LNCAP (cell line): ENCODE measurements at regions not wholly inside any gene's neighbourhood (a gene's known extent, or its start where the extent isn't known, plus 50 kb on each side); places are given as distances from the start of the nearest gene placed in this dataset.

ENCODE experiments used
- CTCF ChIP-seq: fragments of 450-650 bp; IDR thresholded peaks from 2 replicates; pipeline ENCODE4 v1.5.1; 2017; ENCODE audit warnings: mild to moderate bottlenecking

- no peak for TF ChIP-seq CTCF
Observed at GRCh38 chr10:130400890-130401289, 264.7 kb downstream of the GLRX3 start.

- no peak for TF ChIP-seq CTCF
Observed at GRCh38 chr10:130401860-130402765, 265.9 kb downstream of the GLRX3 start.

DNA sequence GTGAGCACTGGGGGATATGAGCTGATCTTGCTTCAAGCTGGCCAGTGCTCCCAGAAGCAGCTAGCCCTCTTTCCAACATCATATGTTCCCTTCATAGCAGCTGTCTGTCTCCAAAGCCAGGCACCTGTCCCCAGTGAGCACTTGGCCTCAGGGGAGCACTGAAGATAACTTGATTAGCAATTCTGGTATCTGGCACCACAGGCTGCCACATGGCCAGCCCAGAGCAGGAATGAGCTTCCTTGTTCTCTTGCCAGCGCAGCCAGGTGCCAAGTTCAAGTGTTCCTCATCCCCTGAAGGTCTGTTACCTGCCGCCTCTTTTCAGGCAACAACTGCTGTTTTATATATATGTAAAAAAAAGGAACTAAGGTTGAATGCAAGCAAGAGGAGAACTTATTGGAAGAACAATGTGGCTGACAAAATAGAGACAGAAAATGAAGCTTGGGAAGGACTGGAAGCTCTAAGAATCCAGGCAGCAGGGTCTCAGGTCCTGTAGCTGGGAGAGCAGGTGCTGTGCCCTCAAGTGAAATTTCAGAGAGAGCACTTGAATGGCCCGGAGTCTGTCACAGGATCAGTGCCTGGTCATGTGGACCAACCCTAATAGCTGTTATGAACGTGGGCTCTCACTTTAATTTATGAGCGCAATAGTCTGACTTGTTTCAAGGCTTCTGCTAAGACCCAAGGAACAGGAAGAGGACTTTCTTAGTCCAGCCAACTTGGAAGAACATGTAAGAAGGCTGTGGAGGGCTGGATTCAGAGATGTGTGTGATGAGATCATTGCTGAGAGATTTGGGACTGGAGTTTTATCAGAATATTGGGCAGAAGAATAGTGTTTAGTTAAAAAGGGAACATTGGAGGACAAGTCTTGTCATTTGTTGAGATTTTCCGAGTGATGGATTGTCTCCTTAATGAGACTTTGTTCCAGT is 267.2 kb downstream of the GLRX3 start:
- TF ChIP-seq CTCF, result no peak

DNA sequence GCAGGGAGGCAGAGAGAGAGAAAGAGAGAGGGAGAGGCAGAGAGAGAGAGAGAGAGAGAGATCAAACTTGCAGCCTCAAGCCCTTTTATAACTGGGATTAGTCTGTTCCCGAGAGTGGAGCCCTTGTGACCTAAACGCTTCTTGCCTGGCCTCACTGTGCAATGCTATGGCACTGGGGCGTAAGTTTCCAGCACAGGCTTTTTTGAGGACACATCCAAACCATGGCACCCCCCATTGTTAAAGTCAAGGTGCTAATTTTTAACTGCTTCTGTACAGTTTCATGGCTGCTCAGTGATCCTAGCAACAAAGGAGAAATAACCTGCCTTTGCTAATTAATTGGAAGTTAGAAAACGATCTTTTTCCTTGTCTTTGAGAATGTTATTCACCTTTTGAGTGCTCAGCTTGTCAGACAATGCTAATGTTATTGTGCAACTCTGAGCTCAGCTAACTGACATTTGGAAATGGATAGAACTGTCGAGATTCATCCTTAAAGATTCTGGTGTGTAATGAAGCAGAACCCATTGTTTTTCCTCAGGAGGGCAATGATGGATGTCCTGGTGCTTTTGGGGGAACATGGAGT is 268.4 kb downstream of the GLRX3 start:
- TF ChIP-seq CTCF, result no peak

DNA sequence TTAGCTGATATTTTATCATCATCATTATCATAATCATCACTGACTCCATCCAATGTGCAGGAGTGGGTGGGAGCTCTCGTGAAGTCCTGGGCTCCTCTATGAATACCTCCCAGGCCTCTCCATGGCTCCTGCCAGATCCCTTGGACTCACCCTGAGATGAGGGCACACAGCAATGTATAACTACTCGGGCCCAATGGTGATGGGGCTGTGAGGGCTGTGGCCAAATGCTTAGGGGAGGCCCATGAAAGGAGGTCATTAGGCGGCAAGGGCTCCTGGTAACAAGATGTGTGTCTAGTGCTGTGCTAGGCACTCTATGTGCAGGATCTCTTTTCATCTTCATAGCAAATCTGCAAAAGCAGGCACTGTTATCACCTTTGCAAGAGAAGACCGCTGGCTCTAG is 270.9 kb downstream of the GLRX3 start:
- TF ChIP-seq CTCF, result no peak

DNA sequence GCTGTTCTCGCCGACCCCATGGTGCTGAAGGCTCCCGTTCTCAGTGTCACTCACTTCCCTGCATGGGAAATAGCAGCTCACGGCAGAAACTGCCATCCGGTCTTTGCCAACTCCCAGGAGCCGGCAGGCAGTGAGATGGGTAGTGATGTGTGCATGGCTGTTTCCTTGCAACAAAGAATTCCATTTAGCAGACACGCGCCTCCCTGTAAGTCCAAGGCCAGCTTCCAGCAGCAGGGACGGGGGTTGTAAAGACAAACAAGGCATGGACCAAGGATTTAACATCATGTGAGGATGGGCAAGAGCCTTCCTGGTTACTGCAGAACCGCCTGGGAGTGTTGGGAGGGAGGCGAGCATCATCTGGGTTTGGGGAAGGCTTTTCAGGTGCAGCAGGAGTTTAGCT is 273.1 kb downstream of the GLRX3 start:
- TF ChIP-seq CTCF, result no peak

DNA sequence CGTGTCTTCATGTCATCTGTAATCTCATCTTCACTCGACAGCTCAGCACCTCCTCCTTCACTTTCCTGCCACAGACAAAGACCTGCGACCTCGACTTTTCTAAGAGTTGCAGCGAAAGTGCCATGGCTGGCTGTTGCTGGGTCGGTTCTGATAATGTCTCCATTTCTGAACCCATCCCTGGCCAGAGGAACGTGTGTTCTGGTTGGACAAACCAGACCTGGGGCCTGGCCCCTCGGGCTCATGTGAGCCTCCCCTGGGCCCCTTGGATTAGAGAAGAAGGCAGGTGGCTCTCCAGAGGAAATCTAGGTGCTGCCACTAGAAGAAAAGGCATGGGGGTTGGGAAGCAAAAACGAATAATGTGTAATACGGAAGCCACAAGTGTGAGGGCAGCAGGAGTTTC is 273.7 kb downstream of the GLRX3 start:
- TF ChIP-seq CTCF, result no peak
